Fibroblast of the aortic adventitia (primary cell): ENCODE measurements at regions not wholly inside any gene's neighbourhood (a gene's known extent, or its start where the extent isn't known, plus 50 kb on each side); places are given as distances from the start of the nearest gene placed in this dataset.

Source experiments
- DNase-seq: peaks from one replicate; pipeline ENCODE4 v3.0.0-alpha.2; 2010; ENCODE audit warnings: low read depth
- H3K4me3 ChIP-seq: 2 replicates; pipeline ENCODE4 v1.5.1; 2011; ENCODE audit warnings: low read depth, mild to moderate bottlenecking, control low read depth, low read length, moderate library complexity
- TF ChIP-seq, protein P1 (sequence below): IDR thresholded peaks from 2 replicates; pipeline ENCODE4 v1.5.1; 2011; ENCODE audit warnings: mild to moderate bottlenecking, low read length, control low read depth, inconsistent platforms; ENCODE audit not compliant: insufficient read depth

GRCh38 chr13:50550151-50550550, 293.3 kb downstream of the DLEU7 start:
- TF ChIP-seq, protein P1, sequence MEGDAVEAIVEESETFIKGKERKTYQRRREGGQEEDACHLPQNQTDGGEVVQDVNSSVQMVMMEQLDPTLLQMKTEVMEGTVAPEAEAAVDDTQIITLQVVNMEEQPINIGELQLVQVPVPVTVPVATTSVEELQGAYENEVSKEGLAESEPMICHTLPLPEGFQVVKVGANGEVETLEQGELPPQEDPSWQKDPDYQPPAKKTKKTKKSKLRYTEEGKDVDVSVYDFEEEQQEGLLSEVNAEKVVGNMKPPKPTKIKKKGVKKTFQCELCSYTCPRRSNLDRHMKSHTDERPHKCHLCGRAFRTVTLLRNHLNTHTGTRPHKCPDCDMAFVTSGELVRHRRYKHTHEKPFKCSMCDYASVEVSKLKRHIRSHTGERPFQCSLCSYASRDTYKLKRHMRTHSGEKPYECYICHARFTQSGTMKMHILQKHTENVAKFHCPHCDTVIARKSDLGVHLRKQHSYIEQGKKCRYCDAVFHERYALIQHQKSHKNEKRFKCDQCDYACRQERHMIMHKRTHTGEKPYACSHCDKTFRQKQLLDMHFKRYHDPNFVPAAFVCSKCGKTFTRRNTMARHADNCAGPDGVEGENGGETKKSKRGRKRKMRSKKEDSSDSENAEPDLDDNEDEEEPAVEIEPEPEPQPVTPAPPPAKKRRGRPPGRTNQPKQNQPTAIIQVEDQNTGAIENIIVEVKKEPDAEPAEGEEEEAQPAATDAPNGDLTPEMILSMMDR = no peak
- no peak for DNase-seq
- no peak overlapping the region for H3K4me3 ChIP-seq

- no peak for DNase-seq
Measured at GRCh38 chr13:50552424-50552966, 291.0 kb downstream of the DLEU7 start.

GRCh38 chr13:50561739-50562138, 281.8 kb downstream of the DLEU7 start:
- DNase-seq = no peak
- TF ChIP-seq, protein P1 = no peak
- no peak overlapping the region for H3K4me3 ChIP-seq

More at GRCh38 chr13:50552424-50552966, 291.0 kb downstream of the DLEU7 start:
- no peak overlapping the region for H3K4me3 ChIP-seq
- TF ChIP-seq, protein P1 = no peak

GRCh38 chr13:50566646-50567045, 276.8 kb downstream of the DLEU7 start:
- DNase-seq = no peak
- H3K4me3 ChIP-seq = no peak overlapping the region
- TF ChIP-seq, protein P1 = no peak

- DNase-seq = no peak
- no peak overlapping the region for H3K4me3 ChIP-seq
- TF ChIP-seq, protein P1 = no peak
Measured at GRCh38 chr13:50572129-50572528, 271.4 kb downstream of the DLEU7 start.

- DNase-seq = no peak
- TF ChIP-seq, protein P1 = no peak
- no peak overlapping the region for H3K4me3 ChIP-seq
Measured at GRCh38 chr13:50573066-50573465, 270.4 kb downstream of the DLEU7 start.

DNA sequence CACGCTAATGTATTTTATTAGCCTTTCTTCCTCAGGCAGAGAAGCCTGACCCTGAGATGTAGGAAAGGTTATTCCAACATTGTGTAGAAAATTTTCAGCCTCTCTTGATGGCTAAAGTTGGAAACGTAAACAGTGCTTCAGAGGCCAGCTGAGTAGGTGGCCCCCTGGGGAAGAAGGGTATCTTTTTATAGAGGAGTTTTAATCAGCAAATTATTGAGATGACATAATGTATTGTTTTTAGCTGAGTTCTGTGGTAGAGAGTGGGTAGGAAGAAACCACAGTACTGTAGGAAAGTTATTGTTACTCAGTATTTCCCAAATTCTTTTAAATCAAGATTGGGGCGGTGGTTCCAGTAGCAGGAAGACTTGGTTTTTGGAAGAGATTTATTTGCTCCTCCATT, 268.8 kb downstream of the DLEU7 start:
- TF ChIP-seq, protein P1 = no peak
- H3K4me3 ChIP-seq = no peak overlapping the region
- DNase-seq = peak; percentile 93
